Fibroblast of lung (primary cell): ENCODE measurements at regions not wholly inside any gene's neighbourhood (a gene's known extent, or its start where the extent isn't known, plus 50 kb on each side); places are given as distances from the start of the nearest gene placed in this dataset.

Source experiments
- DNase-seq, 2 donors: peaks; one replicate each; pipeline versions ENCODE4 v3.0.0 to v3.0.0-alpha.2; 2010; ENCODE audit warnings: low read depth in 2 of 2
- H2AFZ ChIP-seq: 2 replicates; pipeline ENCODE4 v1.5.1; 2012; ENCODE audit warnings: low read length, control low read depth, inconsistent platforms
- H3K27ac ChIP-seq: 2 replicates; pipeline ENCODE4 v1.5.1; 2011; ENCODE audit warnings: low read length, control low read depth; ENCODE audit not compliant: insufficient read depth
- H3K27me3 ChIP-seq: 2 replicates; pipeline ENCODE4 v1.5.1; 2011; ENCODE audit warnings: mild to moderate bottlenecking, low read length; ENCODE audit not compliant: control insufficient read depth, insufficient read depth
- H3K36me3 ChIP-seq: 2 replicates; pipeline ENCODE4 v1.5.1; 2011; ENCODE audit warnings: low read length; ENCODE audit not compliant: control insufficient read depth, insufficient read depth
- H3K4me1 ChIP-seq: 2 replicates; pipeline ENCODE4 v1.5.1; 2011; ENCODE audit warnings: low read length; ENCODE audit not compliant: control insufficient read depth, insufficient read depth; ENCODE audit errors: extremely low read depth
- H3K4me2 ChIP-seq: 2 replicates; pipeline ENCODE4 v1.5.1; 2011; ENCODE audit warnings: low read length, control low read depth; ENCODE audit not compliant: insufficient read depth; ENCODE audit errors: extremely low read depth
- H3K4me3 ChIP-seq, 4 experiments: fragments of 200-600 bp in 1 of 4; sonication (generic) in 1 of 4; replicated peaks in 1 of 4; 2 replicates each; pipeline ENCODE4 v1.5.1; 2011 to 2016; ENCODE audit warnings: low read length in 4 of 4, low read depth in 3 of 4, mild to moderate bottlenecking in 3 of 4, control low read depth in 2 of 4, inconsistent platforms in 1 of 4, mixed read lengths in 1 of 4; ENCODE audit not compliant: insufficient read depth in 1 of 4; ENCODE audit errors: control extremely low read depth in 1 of 4
- H3K79me2 ChIP-seq: 2 replicates; pipeline ENCODE4 v1.5.1; 2012; ENCODE audit warnings: mild to moderate bottlenecking, low read length, inconsistent platforms; ENCODE audit not compliant: control insufficient read depth, insufficient read depth
- H3K9ac ChIP-seq: 2 replicates; pipeline ENCODE4 v1.5.1; 2011; ENCODE audit warnings: mild to moderate bottlenecking, low read length, control low read depth; ENCODE audit not compliant: insufficient read depth
- H3K9me3 ChIP-seq: 2 replicates; pipeline ENCODE4 v1.5.1; 2012; ENCODE audit warnings: low read depth, low read length; ENCODE audit not compliant: control insufficient read depth, insufficient read depth
- H4K20me1 ChIP-seq: 2 replicates; pipeline ENCODE4 v1.5.1; 2011; ENCODE audit warnings: low read length; ENCODE audit not compliant: control insufficient read depth, insufficient read depth; ENCODE audit errors: extremely low read depth
- CTCF ChIP-seq, 2 donors: IDR thresholded peaks in 1 of 2; conservative IDR thresholded peaks in 1 of 2; 1 replicate in 1 of 2; 2 replicates in 1 of 2; pipeline ENCODE4 v1.5.1; 2011 to 2012; ENCODE audit warnings: low read length in 2 of 2, control low read depth in 1 of 2, inconsistent platforms in 1 of 2, low read depth in 1 of 2, mild to moderate bottlenecking in 1 of 2
- EZH2 ChIP-seq: IDR thresholded peaks from 2 replicates; pipeline ENCODE4 v1.5.1; 2012; ENCODE audit warnings: low read length, control low read depth, mild to moderate bottlenecking; ENCODE audit errors: missing control alignments

DNA sequence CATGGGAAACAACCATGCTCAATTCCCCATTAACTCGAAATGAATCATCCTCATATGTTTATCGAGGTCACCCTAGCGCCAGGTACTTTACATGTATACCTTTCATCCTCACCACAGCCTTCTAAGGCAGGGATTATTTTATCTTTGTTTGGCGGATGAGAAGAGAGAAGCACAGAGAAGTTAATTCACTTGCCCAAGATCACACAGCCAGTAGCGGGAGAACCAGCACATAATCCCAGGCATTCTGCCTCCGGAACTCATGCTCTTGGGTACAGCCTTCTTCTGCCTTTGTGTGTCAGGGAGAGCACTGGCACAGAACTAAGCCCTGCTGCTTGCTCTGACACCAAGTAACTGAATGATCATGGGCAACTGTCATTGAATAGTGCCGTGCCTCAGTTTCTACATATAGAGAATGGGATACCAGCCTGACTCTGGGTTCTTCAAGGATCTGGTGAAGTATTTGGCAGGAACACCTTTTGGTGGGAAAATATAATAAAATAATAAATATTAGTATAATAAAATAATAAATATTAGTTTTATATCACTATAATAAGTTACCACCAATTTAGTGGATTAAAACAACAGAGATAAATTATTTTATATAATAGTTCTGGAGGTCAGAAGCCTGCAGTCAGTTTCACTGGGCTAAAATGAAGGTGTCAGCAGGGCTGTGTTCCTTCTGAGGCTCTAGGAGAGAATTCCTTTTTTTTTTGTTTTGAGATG, 220.9 kb downstream of the AACS start:
- Histone ChIP-seq H3K4me1 (no peaks in the 10 kb centered on the region), H3K4me2 (no peak overlapping the region), H3K36me3 (no peaks in the 10 kb centered on the region), H2AFZ (no peak overlapping the region), H3K9ac (no peak overlapping the region), H4K20me1 (no peaks in the 10 kb centered on the region), H3K79me2 (no peaks in the 10 kb centered on the region), H3K27ac (no peak overlapping the region), H3K9me3 (no peaks in the 10 kb centered on the region), H3K4me3 (no peak overlapping the region), H3K27me3 (no peaks in the 10 kb centered on the region)
- TF ChIP-seq CTCF (conservative IDR thresholded peaks at IDR 0.05 in 1 of 2, IDR thresholded peaks at IDR 0.05 in 1 of 2; ENCODE audit: low read depth in 1 of 2, low read length in 2 of 2), result no peak
- no peak for TF ChIP-seq EZH2
- DNase-seq, result no peak

DNA sequence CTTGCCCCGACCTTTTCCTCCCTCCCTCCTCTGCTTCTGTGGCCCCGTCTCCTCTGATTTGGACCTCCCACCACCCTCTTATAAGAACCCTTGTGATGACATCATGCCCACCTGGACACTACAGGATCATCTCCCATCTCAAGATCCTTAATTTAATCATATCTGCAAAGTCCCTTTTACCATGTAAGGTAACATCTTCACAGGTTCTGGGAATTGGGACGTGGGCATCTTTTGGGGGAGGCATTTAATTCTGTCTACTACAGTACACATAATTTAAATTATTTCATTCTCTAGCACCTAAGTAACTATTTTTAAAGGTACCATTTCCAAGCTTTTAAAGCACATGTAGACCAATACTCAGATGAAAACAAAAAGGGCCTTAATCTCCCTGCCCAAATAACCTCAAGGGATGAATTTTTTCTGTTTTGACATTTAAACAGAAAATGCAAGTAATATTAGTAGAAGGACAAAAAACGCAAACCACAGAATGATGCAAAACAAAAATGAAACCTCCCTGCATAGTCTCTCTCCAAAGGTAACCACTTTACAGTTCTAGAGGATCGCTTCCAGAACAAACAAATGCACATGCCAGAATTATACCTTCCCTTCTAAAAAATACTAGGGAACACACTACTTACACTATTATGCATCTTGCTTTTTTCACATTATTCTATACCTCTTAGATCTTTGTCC, 222.1 kb downstream of the AACS start:
- no peak overlapping the region for H2AFZ ChIP-seq
- H3K27me3 ChIP-seq, result no peaks in the 10 kb centered on the region
- no peaks in the 10 kb centered on the region for H4K20me1 ChIP-seq
- H3K79me2 ChIP-seq, result no peaks in the 10 kb centered on the region
- no peak for DNase-seq
- no peaks in the 10 kb centered on the region for H3K9me3 ChIP-seq
- no peak overlapping the region for H3K9ac ChIP-seq
- H3K36me3 ChIP-seq, result no peaks in the 10 kb centered on the region
- no peak overlapping the region for H3K4me2 ChIP-seq
- TF ChIP-seq CTCF (conservative IDR thresholded peaks at IDR 0.05 in 1 of 2, IDR thresholded peaks at IDR 0.05 in 1 of 2; ENCODE audit: low read depth in 1 of 2, low read length in 2 of 2), result no peak
- no peak for TF ChIP-seq EZH2
- no peak overlapping the region for H3K27ac ChIP-seq
- H3K4me3 ChIP-seq, result no peak overlapping the region
- no peaks in the 10 kb centered on the region for H3K4me1 ChIP-seq

- no peaks in the 10 kb centered on the region for H3K27me3 ChIP-seq
Observed at GRCh38 chr12:125288931-125289928, 224.0 kb downstream of the AACS start.

More at GRCh38 chr12:125288931-125289928, 224.0 kb downstream of the AACS start:
- Histone ChIP-seq H3K36me3 (no peaks in the 10 kb centered on the region), H3K9ac (no peak overlapping the region), H3K4me2 (no peak overlapping the region), H3K4me1 (no peaks in the 10 kb centered on the region), H4K20me1 (no peaks in the 10 kb centered on the region), H3K79me2 (no peaks in the 10 kb centered on the region), H3K27ac (no peak overlapping the region), H3K4me3 (no peak overlapping the region), H2AFZ (no peak overlapping the region), H3K9me3 (no peaks in the 10 kb centered on the region)
- DNase-seq, result no peak
- TF ChIP-seq EZH2 (no peak), CTCF (conservative IDR thresholded peaks at IDR 0.05 in 1 of 2, IDR thresholded peaks at IDR 0.05 in 1 of 2; ENCODE audit: low read depth in 1 of 2, low read length in 2 of 2) (no peak)
